ENCODE measurements at regions not wholly inside any gene's neighbourhood (a gene's known extent, or its start where the extent isn't known, plus 50 kb on each side); places are given as distances from the start of the nearest gene placed in this dataset.
A peak's percentile ranks its signal among the peaks of the same experiment; 100 is the strongest.

GRCh38 chr10:113967126-113967525 lies 76.5 kb upstream of the ADRB1 start:
- no peak for DNase-seq

DNA sequence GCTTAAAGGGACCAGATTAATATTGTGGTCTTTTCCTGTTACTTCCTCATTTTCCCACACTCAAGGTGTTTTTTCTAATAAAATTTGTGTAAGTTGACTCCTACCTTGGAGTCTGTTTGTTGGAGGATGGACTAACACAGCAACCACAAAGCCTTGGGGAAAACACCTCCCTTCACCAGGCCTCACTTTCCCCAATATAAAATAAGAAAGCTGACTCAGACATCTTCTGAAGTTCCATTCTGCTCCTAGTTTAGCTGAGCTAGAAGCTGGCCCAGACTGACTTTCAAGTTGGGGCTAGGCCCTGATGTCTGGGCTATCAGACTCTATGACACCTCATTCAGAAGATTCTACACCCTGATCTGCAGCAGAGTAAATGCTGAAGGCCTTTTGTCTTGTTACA lies 73.0 kb upstream of the ADRB1 start:
- no peak for DNase-seq

- no peak for DNase-seq
Measured at GRCh38 chr10:113971349-113971973, 72.2 kb upstream of the ADRB1 start.

DNA sequence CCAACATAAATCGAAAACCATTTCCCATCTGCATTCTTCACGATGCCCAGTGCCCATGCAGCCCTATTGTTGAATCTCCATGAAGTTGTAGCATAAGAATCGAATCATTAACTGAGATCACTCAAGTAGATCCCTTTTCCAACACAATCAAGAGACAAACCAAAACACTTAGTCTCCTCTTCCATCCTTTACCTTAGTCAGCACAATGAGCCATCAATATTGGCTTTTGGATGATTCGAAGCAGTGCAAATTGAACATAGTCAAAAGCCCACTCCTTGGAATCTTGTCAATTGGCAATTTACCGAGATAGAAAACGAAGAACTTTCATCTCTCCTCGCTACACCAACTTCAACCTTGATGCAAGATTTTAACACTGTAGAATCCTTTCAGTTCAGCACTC lies 66.5 kb upstream of the ADRB1 start:
- DNase-seq, result no peak

DNA sequence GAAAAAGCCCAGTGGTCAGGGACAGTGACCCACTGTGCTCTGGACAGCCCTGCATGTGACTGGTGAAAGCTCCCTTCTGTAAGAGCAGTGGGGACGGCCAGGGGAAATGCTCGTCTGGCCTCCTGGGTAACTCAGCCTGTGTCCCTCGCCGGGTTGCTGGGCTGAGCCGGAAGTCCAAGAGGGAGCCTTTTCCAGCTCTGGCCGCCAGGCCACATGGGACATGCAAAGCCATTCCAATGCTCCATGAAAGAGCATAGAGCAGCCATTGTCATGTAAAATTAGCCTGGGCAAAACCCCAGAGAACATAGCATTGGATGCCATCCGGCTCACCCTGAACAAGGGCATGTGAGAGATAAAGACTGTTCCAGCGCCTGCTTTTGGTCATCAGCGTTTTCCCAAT lies 64.9 kb upstream of the ADRB1 start:
- no peak for DNase-seq

DNA sequence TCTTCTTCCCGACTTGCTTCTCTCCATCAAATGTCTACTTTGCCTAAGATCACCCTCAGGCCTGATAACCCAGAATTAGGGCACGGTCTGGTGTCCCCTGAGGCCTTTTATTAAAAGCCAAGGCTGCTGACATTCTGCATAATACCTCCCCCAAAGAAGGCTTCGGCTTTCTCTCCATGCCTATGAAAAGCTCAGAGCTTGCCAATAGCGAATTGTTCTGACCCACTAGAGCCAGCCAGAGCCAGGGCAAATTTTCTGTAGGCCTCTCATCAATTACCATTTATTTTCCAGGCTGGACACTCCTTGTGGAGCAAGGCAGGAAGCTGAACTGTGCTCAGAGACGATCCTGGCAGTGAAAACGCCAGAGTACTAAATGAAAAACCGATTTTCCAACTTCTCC lies 64.3 kb upstream of the ADRB1 start:
- DNase-seq, result no peak

GRCh38 chr10:113980408-113981087 lies 63.1 kb upstream of the ADRB1 start:
- peak; percentile 39 for DNase-seq

DNA sequence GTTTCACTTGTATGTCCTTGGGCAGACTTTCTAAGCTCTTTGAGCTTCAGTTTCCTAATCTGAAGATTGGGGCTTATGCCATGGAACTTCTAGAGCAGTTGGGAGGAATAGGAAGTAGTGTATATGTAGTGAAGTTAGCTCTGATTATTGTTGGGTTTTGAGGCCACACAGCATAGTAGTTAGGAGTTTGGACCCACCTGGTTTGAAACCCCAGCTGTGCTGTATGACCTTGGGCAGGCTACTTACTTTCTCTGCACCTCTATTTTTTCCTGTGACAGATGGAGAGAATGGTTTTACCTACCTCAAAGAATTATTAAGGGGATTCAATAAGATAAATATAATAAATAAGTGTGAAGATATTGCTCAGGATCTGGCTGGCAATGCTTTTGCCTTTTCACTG lies 61.4 kb upstream of the ADRB1 start:
- DNase-seq, result no peak

DNA sequence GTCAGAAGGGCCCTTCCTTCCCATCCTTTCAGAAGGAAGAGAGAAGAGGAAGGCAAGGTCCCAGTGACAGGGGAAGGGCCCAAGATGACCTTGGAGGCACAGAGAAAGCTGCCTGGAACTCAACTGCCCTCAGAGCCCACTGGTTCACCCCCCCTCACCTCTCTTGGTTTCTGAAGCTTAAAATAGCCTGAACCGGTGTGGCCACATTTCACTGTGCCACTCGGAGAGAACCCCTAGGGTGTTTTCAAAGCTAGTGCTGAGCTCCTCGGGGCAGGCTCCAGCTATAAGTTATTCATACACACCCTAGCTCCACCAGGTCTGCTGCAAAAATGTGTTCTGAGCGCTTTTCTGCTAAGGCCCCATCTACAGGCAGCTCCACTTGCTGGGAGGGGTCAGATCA lies 60.9 kb upstream of the ADRB1 start:
- no peak for DNase-seq

DNA sequence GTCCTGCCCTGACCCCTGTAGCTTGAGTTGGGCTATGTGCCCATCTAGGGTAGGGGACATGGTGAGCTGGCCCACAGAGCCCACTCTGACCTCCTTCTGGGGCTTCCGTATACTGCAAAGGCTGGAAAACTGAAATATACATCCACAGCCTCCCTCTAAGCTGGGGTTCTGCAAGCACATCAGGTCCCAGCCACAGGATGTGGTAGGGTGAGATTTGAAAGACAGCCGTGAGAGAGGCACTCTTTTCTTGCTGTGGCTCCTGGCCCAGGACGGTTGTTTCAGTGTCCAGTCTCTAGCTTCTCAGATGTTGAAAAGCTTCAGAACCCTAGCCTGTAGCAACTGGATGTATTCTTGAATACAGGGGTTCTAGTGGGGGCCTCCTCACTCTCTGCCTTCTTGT lies 60.1 kb upstream of the ADRB1 start:
- no peak for DNase-seq

DNA sequence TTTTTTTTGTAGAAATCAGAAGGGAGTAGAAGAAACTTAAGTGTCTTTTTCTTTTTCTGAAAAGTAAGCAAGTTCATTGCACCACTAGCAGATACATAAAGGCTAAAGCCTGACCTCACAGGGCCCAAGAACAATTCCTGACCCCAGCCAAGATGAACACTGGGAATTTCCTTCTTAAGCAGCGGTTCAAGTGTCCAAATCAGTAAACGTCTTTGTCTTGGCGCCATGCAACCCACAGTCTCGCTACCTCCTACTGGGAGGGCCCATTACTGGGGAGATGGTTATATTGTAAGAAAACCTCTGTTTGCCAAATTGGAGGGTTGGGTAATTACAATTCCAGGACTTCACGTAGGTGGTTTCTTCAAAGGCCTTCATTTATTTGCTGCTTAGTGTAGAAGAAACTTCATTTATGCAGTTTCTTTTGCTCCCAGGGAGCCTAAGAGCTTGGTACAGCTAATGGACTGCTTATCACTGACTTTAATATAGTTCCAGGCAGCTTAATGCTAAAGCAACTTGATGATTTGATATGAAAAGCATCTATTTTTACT lies 58.3 kb upstream of the ADRB1 start:
- no peak for DNase-seq

- no peak for DNase-seq
Measured at GRCh38 chr10:113986316-113986715, 57.4 kb upstream of the ADRB1 start.

- no peak for DNase-seq
Measured at GRCh38 chr10:113987156-113987555, 56.5 kb upstream of the ADRB1 start.

GRCh38 chr10:113987805-113988204 lies 55.9 kb upstream of the ADRB1 start:
- DNase-seq, result peak; percentile 56

DNA sequence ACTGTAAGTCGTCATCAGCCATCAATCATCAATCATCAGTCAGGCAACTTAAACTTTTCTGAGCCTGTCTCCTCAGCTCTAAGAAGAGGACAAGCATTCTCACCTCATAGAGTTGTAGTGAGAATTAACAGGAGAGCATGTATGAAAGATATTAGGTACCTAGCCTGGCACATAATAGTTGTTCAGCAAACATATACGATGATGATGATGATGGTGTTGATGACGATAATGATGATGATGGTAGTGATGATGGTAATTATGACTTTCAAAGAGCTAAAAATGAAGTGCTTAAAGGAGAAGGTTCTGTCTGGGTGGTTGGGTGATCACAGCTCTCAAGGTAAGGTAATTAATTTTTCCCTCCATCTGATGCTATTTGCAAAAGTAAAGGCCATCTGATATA lies 55.1 kb upstream of the ADRB1 start:
- no peak for DNase-seq

GRCh38 chr10:113991091-113991860 lies 52.4 kb upstream of the ADRB1 start:
- DNase-seq, result no peak

- no peak for DNase-seq
Measured at GRCh38 chr10:113992471-113993011, 51.1 kb upstream of the ADRB1 start.

GRCh38 chr10:113993489-113993991 lies 50.1 kb upstream of the ADRB1 start:
- peak; percentile 43 for DNase-seq

Measured in hematopoietic multipotent progenitor cell treated with erythropoietin and hydrocortisone succinate and interleukin-3 and kit ligand, for 4 days (in vitro differentiated cells).